ENCODE measurements at regions not wholly inside any gene's neighbourhood (a gene's known extent, or its start where the extent isn't known, plus 50 kb on each side); places are given as distances from the start of the nearest gene placed in this dataset.
"Not testable (repeated sequence)": the region's sequence is repeated elsewhere in the genome, so short reads cannot be mapped to it uniquely, and the experiment has no call there.

GRCh38 chr15:77944002-77944867, 133.3 kb downstream of the TBC1D2B start:
- in situ Hi-C loops (cut with HindIII; ENCODE audit: low pct_unique_long_range_greater_than_20kb, low sequenced_read_pairs), result no loop called here
- peak; percentile 33 for DNase-seq (ENCODE audit: low read depth, low spot score)

GRCh38 chr15:77942611-77943211, 134.8 kb downstream of the TBC1D2B start:
- no peak for DNase-seq (ENCODE audit: low read depth, low spot score)
- in situ Hi-C loops (cut with HindIII; ENCODE audit: low pct_unique_long_range_greater_than_20kb, low sequenced_read_pairs), result no loop called here

GRCh38 chr15:77941090-77941827, 136.3 kb downstream of the TBC1D2B start:
- DNase-seq (ENCODE audit: low read depth, low spot score); in situ Hi-C loops (cut with HindIII; ENCODE audit: low pct_unique_long_range_greater_than_20kb, low sequenced_read_pairs): not testable (repeated sequence)

- in situ Hi-C loops (cut with HindIII; ENCODE audit: low pct_unique_long_range_greater_than_20kb, low sequenced_read_pairs), result no loop called here
- no peak for DNase-seq (ENCODE audit: low read depth, low spot score)
These were observed 137.0 kb downstream of the TBC1D2B start for GRCh38 chr15:77940381-77940947.

GRCh38 chr15:77939851-77940250, 137.7 kb downstream of the TBC1D2B start:
- no peak for DNase-seq (ENCODE audit: low read depth, low spot score)
- in situ Hi-C loops (cut with HindIII; ENCODE audit: low pct_unique_long_range_greater_than_20kb, low sequenced_read_pairs), result no loop called here

GRCh38 chr15:77939026-77939425, 138.5 kb downstream of the TBC1D2B start:
- DNase-seq (ENCODE audit: low read depth, low spot score), result peak; percentile 17
- in situ Hi-C loops (cut with HindIII; ENCODE audit: low pct_unique_long_range_greater_than_20kb, low sequenced_read_pairs), result not testable (repeated sequence)

- in situ Hi-C loops (cut with HindIII; ENCODE audit: low pct_unique_long_range_greater_than_20kb, low sequenced_read_pairs); DNase-seq (ENCODE audit: low read depth, low spot score): not testable (repeated sequence)
These were observed 139.0 kb downstream of the TBC1D2B start for GRCh38 chr15:77938546-77938945.

- in situ Hi-C loops (cut with HindIII; ENCODE audit: low pct_unique_long_range_greater_than_20kb, low sequenced_read_pairs); DNase-seq (ENCODE audit: low read depth, low spot score): not testable (repeated sequence)
These were observed 140.9 kb downstream of the TBC1D2B start for GRCh38 chr15:77936567-77936966.

GRCh38 chr15:77934516-77934915, 143.0 kb downstream of the TBC1D2B start:
- in situ Hi-C loops (cut with HindIII; ENCODE audit: low pct_unique_long_range_greater_than_20kb, low sequenced_read_pairs); DNase-seq (ENCODE audit: low read depth, low spot score): not testable (repeated sequence)

- in situ Hi-C loops (cut with HindIII; ENCODE audit: low pct_unique_long_range_greater_than_20kb, low sequenced_read_pairs); DNase-seq (ENCODE audit: low read depth, low spot score): not testable (repeated sequence)
These were observed 146.6 kb downstream of the TBC1D2B start for GRCh38 chr15:77930907-77931306.

- in situ Hi-C loops (cut with HindIII; ENCODE audit: low pct_unique_long_range_greater_than_20kb, low sequenced_read_pairs); DNase-seq (ENCODE audit: low read depth, low spot score): not testable (repeated sequence)
These were observed 147.0 kb downstream of the TBC1D2B start for GRCh38 chr15:77930490-77930889.

- DNase-seq (ENCODE audit: low read depth, low spot score), result peak; percentile 70
These were observed 150.7 kb downstream of the TBC1D2B start for GRCh38 chr15:77926789-77927188.

GRCh38 chr15:77926296-77926695, 151.2 kb downstream of the TBC1D2B start:
- in situ Hi-C loops (cut with HindIII; ENCODE audit: low pct_unique_long_range_greater_than_20kb, low sequenced_read_pairs); DNase-seq (ENCODE audit: low read depth, low spot score): not testable (repeated sequence)

More at GRCh38 chr15:77926789-77927188, 150.7 kb downstream of the TBC1D2B start:
- in situ Hi-C loops (cut with HindIII; ENCODE audit: low pct_unique_long_range_greater_than_20kb, low sequenced_read_pairs), result not testable (repeated sequence)

GRCh38 chr15:77925101-77925500, 152.4 kb downstream of the TBC1D2B start:
- DNase-seq (ENCODE audit: low read depth, low spot score); in situ Hi-C loops (cut with HindIII; ENCODE audit: low pct_unique_long_range_greater_than_20kb, low sequenced_read_pairs): not testable (repeated sequence)

- in situ Hi-C loops (cut with HindIII; ENCODE audit: low pct_unique_long_range_greater_than_20kb, low sequenced_read_pairs), result no loop called here
- no peak for DNase-seq (ENCODE audit: low read depth, low spot score)
These were observed 155.8 kb downstream of the TBC1D2B start for GRCh38 chr15:77921664-77922063.

GRCh38 chr15:77916966-77917635, 160.4 kb downstream of the TBC1D2B start:
- DNase-seq (ENCODE audit: low read depth, low spot score); in situ Hi-C loops (cut with HindIII; ENCODE audit: low pct_unique_long_range_greater_than_20kb, low sequenced_read_pairs): not testable (repeated sequence)

GRCh38 chr15:77915961-77916330, 161.6 kb downstream of the TBC1D2B start:
- not testable (repeated sequence) for DNase-seq (ENCODE audit: low read depth, low spot score)

More at GRCh38 chr15:77915961-77916330, 161.6 kb downstream of the TBC1D2B start:
- in situ Hi-C loops (cut with HindIII; ENCODE audit: low pct_unique_long_range_greater_than_20kb, low sequenced_read_pairs), result not testable (repeated sequence)

Data from SK-MEL-5 (cell line).